MV-4-11 (cell line): ENCODE measurements at regions not wholly inside any gene's neighbourhood (a gene's known extent, or its start where the extent isn't known, plus 50 kb on each side); places are given as distances from the start of the nearest gene placed in this dataset.

Experiments
- DNase-seq: peaks from one replicate; lab custom pipeline; 2025; lab: John Stamatoyannopoulos, UW

- no peak for DNase-seq
Observed at GRCh38 chr11:35868491-35868890, 75.4 kb upstream of the LDLRAD3 start.

DNA sequence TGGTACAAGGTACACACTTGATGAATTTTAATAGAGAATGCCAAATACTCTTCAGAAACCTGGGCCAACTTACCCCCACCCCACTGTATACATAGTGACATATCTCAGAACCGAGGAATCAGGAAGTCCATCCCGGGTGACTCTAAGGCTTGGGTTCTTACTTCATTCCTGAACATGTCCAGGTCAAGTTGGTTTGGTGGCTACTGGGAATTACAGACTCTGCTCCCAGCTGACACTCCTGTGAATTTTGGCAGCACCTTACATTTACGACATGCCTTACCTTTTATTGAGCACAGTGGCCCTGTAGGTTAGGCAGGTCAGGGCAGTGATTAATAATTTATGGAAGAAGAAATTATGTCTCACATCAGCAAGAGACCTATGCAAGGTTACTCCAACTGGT, 70.1 kb upstream of the LDLRAD3 start:
- DNase-seq, result no peak

GRCh38 chr11:35874751-35875450, 69.0 kb upstream of the LDLRAD3 start:
- no peak for DNase-seq

DNA sequence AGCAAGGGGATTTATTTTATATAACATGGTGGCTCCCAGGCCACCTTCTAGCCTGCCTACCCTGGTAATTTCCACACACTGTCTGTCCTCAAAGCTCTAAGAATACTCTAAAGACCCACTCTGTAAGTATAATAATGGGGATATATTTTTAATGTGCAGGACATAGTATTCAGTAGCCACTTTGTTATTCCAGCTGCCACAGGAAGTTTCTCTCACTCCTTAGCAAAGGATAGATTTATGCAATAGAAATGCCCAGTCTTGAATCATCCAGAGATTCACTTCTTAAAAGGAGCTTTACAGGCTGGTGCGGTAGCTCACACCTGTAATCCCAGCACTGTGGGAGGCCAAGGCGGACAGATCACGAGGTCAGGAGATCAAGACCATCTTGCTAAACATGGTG, 68.4 kb upstream of the LDLRAD3 start:
- DNase-seq, result no peak

DNA sequence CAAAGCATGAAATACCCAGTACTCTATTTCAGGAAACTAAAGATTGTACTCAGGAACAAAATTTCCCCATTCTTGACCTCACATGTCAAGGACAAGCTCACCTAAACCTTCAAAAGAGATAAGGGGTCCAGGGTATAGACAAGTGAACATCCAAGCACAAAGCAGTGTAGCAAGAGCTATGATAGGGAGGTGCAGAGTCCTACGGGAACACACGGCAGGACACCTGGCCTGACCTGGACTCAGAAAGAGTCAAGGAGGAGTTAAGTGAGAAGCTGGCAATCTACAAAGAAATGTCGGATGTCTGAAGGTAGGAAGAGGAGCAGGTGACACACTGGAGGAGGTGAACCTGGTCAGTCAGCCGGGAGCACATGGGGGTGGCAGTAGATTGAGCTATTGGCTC, 67.1 kb upstream of the LDLRAD3 start:
- no peak for DNase-seq

DNA sequence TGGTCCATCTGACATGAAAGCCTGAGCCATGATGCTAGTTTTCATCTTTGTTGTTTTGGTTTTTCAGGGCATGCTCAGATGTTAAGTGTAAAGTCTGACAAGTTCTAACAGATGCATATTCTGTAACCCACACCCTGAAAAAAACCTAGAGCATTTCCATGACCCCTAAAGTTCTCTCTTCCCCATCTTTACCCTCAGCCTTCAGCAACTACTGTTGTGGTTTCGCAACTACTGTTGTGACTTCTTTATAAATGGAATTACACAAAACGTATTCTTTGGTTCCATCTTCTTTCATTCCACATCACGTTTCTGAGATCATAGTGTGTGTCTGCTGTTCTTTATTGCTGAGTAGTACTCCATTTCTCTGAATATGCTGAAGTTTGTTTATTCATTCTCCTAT, 65.1 kb upstream of the LDLRAD3 start:
- DNase-seq, result peak; percentile 90

DNA sequence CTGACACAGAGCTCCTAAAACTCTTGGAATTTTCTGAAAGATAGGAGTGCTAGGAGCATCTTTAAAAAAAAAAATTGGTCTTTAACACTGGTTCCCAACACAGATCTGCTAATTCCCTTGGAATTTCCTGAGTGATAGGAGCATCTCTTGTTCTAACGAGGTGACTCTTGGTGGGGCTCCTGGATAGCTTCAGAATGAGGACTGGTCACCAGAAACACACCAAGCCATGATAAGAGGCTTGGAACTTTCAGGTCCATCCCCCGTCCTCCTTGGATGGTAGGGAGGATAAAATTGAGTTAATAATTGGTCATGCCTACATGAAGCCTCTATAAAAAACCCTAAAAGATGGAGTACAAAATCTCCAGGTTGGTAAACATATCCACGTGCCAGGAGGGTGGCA, 64.5 kb upstream of the LDLRAD3 start:
- no peak for DNase-seq

GRCh38 chr11:35886759-35887158, 57.1 kb upstream of the LDLRAD3 start:
- DNase-seq, result no peak

- DNase-seq, result no peak
Observed at GRCh38 chr11:35887737-35888136, 56.1 kb upstream of the LDLRAD3 start.

DNA sequence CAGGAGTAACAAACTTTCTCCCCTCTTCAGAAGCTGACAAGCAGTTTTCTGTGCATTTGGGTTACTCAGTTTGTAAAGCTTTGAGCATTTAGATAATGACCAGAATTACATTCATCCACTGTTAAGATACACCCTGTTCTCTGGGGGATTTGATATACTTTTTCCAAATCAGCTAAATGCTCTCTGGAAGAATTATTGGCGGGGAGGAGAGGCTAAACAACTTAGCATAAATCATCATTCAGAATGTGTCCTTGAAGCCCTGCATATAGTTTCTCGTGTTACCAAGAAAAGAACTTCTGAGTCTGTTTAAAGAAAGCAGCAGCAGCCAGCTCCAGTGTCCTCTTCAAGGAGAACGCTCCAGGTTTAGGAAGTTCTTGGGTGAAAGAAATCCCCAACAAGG, 54.9 kb upstream of the LDLRAD3 start:
- no peak for DNase-seq

DNA sequence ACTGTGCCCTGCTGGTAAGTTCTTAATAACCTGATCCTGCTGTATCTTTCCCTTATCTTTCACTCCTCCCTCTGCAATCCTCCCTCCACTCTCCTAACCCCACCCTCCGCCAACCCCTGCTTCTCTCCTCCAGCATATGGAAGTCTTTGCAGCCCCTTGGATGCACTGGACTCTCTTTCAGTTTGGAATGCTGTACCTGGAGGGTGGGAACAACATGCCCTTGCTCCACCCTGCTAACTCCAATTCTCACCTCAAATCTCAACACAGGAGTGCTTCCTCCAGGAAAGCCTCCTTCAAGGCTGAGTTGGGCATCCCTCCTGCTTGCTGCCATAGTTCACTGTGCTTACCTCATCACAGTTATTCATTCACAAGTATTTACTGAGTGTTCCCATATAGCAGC, 52.8 kb upstream of the LDLRAD3 start:
- no peak for DNase-seq

GRCh38 chr11:35892166-35892565, 51.7 kb upstream of the LDLRAD3 start:
- no peak for DNase-seq

DNA sequence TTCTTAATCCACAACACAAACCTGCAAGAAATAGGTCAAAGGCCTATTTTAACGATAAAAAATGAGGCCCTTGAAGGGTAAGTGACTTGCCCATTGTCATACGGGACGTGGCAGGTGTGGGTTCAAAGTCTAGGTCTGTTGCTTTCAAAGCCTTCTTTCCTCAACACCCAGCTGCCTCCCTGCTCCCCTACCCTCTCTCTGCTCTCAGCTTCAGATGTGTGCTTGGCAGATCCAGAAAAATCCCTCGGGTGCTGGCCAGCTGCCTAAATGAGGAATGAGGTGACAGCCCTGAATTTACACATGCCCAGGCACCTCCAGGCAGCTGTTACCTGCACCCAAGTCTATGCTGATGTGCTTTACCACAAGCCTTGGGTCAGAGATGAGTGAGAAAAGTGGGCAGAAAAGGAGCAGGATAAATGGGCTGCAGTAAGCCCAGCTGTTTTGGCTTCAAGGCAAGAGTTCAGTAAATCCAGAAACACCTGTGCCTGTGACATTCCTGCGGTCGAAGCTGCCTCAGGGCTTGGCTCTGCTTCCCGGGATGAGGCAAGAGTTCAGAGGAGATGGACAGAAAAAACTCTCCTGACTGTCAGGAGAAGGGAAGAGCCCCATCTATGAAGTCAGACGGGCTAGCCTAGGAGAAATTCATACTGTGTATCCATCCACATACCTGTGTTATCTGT, 49.9 kb upstream of the LDLRAD3 start:
- DNase-seq, result no peak
